K562 (cell line): ENCODE measurements at regions not wholly inside any gene's neighbourhood (a gene's known extent, or its start where the extent isn't known, plus 50 kb on each side); places are given as distances from the start of the nearest gene placed in this dataset.

Source experiments
- ATAC-seq: fragments of 200-7000 bp; cut with Tn5 transposase; 3 replicates; pipeline ENCODE4 v1.9.1; 2020; ENCODE audit warnings: moderate library complexity
- BruUV-seq: library from RNA; stranded (reverse); fragments of 400-500 nt; replicated peaks from 2 replicates; lab custom pipeline; 2021; lab: Mats Ljungman, UMichigan
- CTCF ChIA-PET: fragments of 300-600 bp; formaldehyde crosslinking; extraction: SDS; loops from one replicate; lab custom pipeline; 2021; ENCODE audit warnings: low intra/inter-chr PET ratio; lab: Yijun Ruan, JAX
- POLR2A ChIA-PET: fragments of 300-600, 350-650 bp; sonication (Branson Sonifier 250); formaldehyde crosslinking; extraction: SDS; loops from one replicate; lab custom pipeline; 2021; ENCODE audit warnings: antibody characterized with exemption, inconsistent platforms; lab: Yijun Ruan, JAX
- DNase-seq, 4 experiments: peaks; one replicate each; pipeline versions ENCODE4 v3.0.0 to v3.0.0-alpha.2; 2011 to 2018; ENCODE audit warnings: low spot score in 3 of 4, mixed read lengths in 3 of 4; ENCODE audit errors: extremely low read depth in 1 of 4
- FAIRE-seq: peaks from 2 replicates; lab custom pipeline; 2011; peaks lifted over from hg19 to GRCh38; lab: Jason Lieb, UNC
- H2AFZ ChIP-seq: 2 replicates; pipeline ENCODE4 v1.6.0; 2011; ENCODE audit warnings: low read depth, low read length, control low read depth, inconsistent platforms
- H3K27ac ChIP-seq: fragments of 200-600 bp; 3 replicates; pipeline ENCODE4 v1.8.0; 2011; ENCODE audit warnings: low read depth, mild to moderate bottlenecking, control low read depth, inconsistent platforms, low read length, moderate library complexity, mixed read lengths; ENCODE audit errors: extremely low read depth
- H3K27me3 ChIP-seq, 2 experiments: fragments of 300-600 bp in 1 of 2; 2 replicates in 1 of 2; 3 replicates in 1 of 2; pipeline versions ENCODE4 v1.6.0 to v1.8.0; 2011; ENCODE audit warnings: inconsistent platforms in 2 of 2, low read length in 2 of 2, mild to moderate bottlenecking in 1 of 2, mixed read lengths in 1 of 2, moderate library complexity in 1 of 2; ENCODE audit not compliant: control insufficient read depth in 2 of 2, insufficient read depth in 2 of 2
- H3K36me3 ChIP-seq: fragments of 300-600 bp; 3 replicates; pipeline ENCODE4 v1.8.0; 2011; ENCODE audit warnings: mild to moderate bottlenecking, low read length, inconsistent platforms; ENCODE audit not compliant: control insufficient read depth, insufficient read depth
- H3K4me1 ChIP-seq, 2 experiments: fragments of 200-600 bp in 1 of 2; replicated peaks in 1 of 2; 2 replicates in 1 of 2; 3 replicates in 1 of 2; pipeline versions ENCODE4 v1.5.1 to v1.8.0; 2011; ENCODE audit warnings: inconsistent platforms in 2 of 2, low read length in 2 of 2, mild to moderate bottlenecking in 1 of 2, mixed read lengths in 1 of 2, moderate library complexity in 1 of 2; ENCODE audit not compliant: control insufficient read depth in 2 of 2, insufficient read depth in 2 of 2
- H3K4me2 ChIP-seq: 2 replicates; pipeline ENCODE4 v1.6.1; 2011; ENCODE audit warnings: low read length, control low read depth, inconsistent platforms, mixed read lengths; ENCODE audit not compliant: insufficient read depth
- H3K4me3 ChIP-seq: fragments of 200-600 bp; sonication (generic), shearing (Covaris generic); 2 replicates; pipeline ENCODE4 v1.5.1; 2016; ENCODE audit warnings: control low read depth, inconsistent platforms
- H3K79me2 ChIP-seq: fragments of 200-600 bp; 3 replicates; pipeline ENCODE4 v1.8.0; 2011; ENCODE audit warnings: low read length, inconsistent platforms; ENCODE audit not compliant: control insufficient read depth, insufficient read depth
- H3K9ac ChIP-seq, 2 experiments: 2 replicates each; pipeline versions ENCODE4 v1.6.0 to v1.6.1; 2011; ENCODE audit warnings: low read depth in 2 of 2, low read length in 2 of 2, control low read depth in 1 of 2, inconsistent platforms in 1 of 2, mild to moderate bottlenecking in 1 of 2, mixed read lengths in 1 of 2; ENCODE audit not compliant: insufficient read depth in 1 of 2
- H3K9me1 ChIP-seq: one replicate; pipeline ENCODE4 v1.6.0; 2011; ENCODE audit warnings: inconsistent platforms, mild to moderate bottlenecking, low read length, moderate library complexity; ENCODE audit not compliant: control insufficient read depth, insufficient read depth
- H3K9me3 ChIP-seq: replicated peaks from 2 replicates; pipeline ENCODE4 v1.5.1; 2011; ENCODE audit warnings: low read depth, low read length, inconsistent platforms; ENCODE audit not compliant: control insufficient read depth, insufficient read depth
- H4K20me1 ChIP-seq: replicated peaks from 2 replicates; pipeline ENCODE4 v1.6.1; 2011; ENCODE audit warnings: low read length, inconsistent platforms, mixed read lengths; ENCODE audit not compliant: control insufficient read depth, insufficient read depth
- EGR1 ChIP-seq: fragments of 450-650 bp; conservative IDR thresholded peaks from 2 replicates; pipeline ENCODE4 v1.6.1; 2017; ENCODE audit warnings: mild to moderate bottlenecking
- GTF2E2 ChIP-seq: fragments of 200-800 bp; sonication (Bioruptor generic); IDR thresholded peaks from 2 replicates; pipeline ENCODE4 v1.6.1; 2016; ENCODE audit warnings: missing genetic modification characterization, missing compliant biosample characterization
- HDAC6 ChIP-seq: IDR thresholded peaks from 2 replicates; pipeline ENCODE4 v1.6.1; 2012; ENCODE audit warnings: low read depth, mild to moderate bottlenecking, control low read depth, inconsistent platforms, low read length, moderate library complexity
- HMG20B ChIP-seq: fragments of 250-450 bp; sonication (Bioruptor Pico); IDR thresholded peaks from 2 replicates; pipeline ENCODE4 v1.5.0; 2021; ENCODE audit warnings: mild to moderate bottlenecking
- KDM5B ChIP-seq: fragments of 200-600 bp; sonication (generic); IDR thresholded peaks from 2 replicates; pipeline ENCODE4 v1.6.1; 2012; ENCODE audit warnings: low read depth, mild to moderate bottlenecking, moderate library complexity, low read length, control low read depth, inconsistent platforms; ENCODE audit not compliant: insufficient replicate concordance
- NR1H2 ChIP-seq: sonication (generic); formaldehyde crosslinking; IDR thresholded peaks from 2 replicates; pipeline ENCODE4 v1.4.0; 2020; ENCODE audit warnings: mild to moderate bottlenecking, missing genetic modification reagents
- SMAD1 ChIP-seq: fragments of 150-350 bp; IDR thresholded peaks from 2 replicates; pipeline ENCODE4 v1.6.1; 2014; ENCODE audit warnings: low read length, low read depth; ENCODE audit not compliant: partially characterized antibody
- SMARCE1 ChIP-seq: fragments of 450-650 bp; IDR thresholded peaks from 2 replicates; pipeline ENCODE4 v1.7.1; 2016; ENCODE audit warnings: mild to moderate bottlenecking
- SRSF3 ChIP-seq: fragments of 200-400 bp; formaldehyde crosslinking; IDR thresholded peaks from 2 replicates; pipeline ENCODE4 v1.6.1; 2016; ENCODE audit warnings: mild to moderate bottlenecking, low read length, moderate library complexity; ENCODE audit not compliant: insufficient read depth
- ZNF239 ChIP-seq: fragments of 250-450 bp; sonication (Bioruptor Pico); IDR thresholded peaks from 2 replicates; pipeline ENCODE4 v1.4.0; 2020; ENCODE audit warnings: mild to moderate bottlenecking
- WGBS: fragments of 100-300 bp; shearing (Covaris generic); methylation state at CpG from one replicate; pipeline ENCODE4 v1.1.6; 2016; ENCODE audit warnings: low coverage, mixed read lengths; ENCODE audit not compliant: insufficient coverage; ENCODE audit errors: missing lambda C conversion rate; 5-methylcytosine and 5-hydroxymethylcytosine counted together
- in situ Hi-C: fragments of 300-500 bp; cut with MboI; formaldehyde crosslinking; loops from 4 replicates; pipeline ENCODE4 v1.15.0; 2018; ENCODE audit warnings: inconsistent platforms, mixed read lengths
- intact Hi-C: fragments of 100-400 bp; cut with micrococcal nuclease; formaldehyde crosslinking; loops from 2 replicates; pipeline ENCODE4 v1.14.2; 2022
- TF ChIP-seq, protein P1 (sequence below): fragments of 450-650 bp; formaldehyde crosslinking; IDR thresholded peaks from 2 replicates; pipeline ENCODE4 v1.4.0; 2020; ENCODE audit warnings: mild to moderate bottlenecking, moderate library complexity
- TF ChIP-seq, protein P2 (sequence below): fragments of 250-450 bp; sonication (Bioruptor Pico); IDR thresholded peaks from 2 replicates; pipeline ENCODE4 v1.8.0; 2022; ENCODE audit warnings: inconsistent platforms
- TF ChIP-seq, protein P3 (sequence below): fragments of 450-650 bp; IDR thresholded peaks from 2 replicates; pipeline ENCODE4 v1.6.1; 2018; ENCODE audit not compliant: partially characterized antibody
- TF ChIP-seq, protein P4 (sequence below): fragments of 450-650 bp; formaldehyde crosslinking; IDR thresholded peaks from 2 replicates; pipeline ENCODE4 v1.4.0; 2022; ENCODE audit warnings: missing genetic modification characterization

DNA sequence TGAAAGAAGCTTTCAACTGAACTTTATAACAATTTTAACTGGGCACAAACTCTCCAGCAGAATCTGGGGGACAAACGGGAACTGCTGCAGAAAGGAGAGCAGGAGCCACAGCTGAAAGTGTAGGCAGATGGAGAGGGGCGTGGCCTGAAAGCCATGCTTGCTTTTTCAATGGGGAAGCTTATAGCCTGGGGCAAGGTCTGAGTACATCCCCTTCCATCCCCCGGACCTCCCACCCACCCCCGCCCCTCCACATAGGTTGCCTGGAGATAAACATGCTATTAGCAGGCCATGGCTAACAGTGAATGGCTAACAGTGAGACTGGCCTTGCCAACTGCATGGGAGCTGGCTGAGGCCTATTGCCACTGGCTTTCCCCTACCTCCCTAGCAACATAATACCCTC lies 317.9 kb upstream of the TANK start:
- Histone ChIP-seq H3K4me1 (no peaks in the 10 kb centered on the region), H3K27ac (no peak overlapping the region), H2AFZ (no peak overlapping the region), H3K4me2 (no peak overlapping the region), H3K9ac (no peak overlapping the region), H3K79me2 (no peaks in the 10 kb centered on the region), H3K9me1 (no peaks in the 10 kb centered on the region), H3K9me3 (0 out of 2 replicates have a peak, but pooled peaks cover 5% of the 10 kb centered on the region), H3K27me3 (no peaks in the 10 kb centered on the region), H3K36me3 (no peaks in the 10 kb centered on the region), H3K4me3 (no peak overlapping the region), H4K20me1 (no peaks in the 10 kb centered on the region)
- DNase-seq, result no peak
- in situ Hi-C loops (no loop called here), intact Hi-C loops (no loop called here)
- BruUV-seq, result no TSS peak
- no peak for FAIRE-seq
- TF ChIP-seq EGR1, result no peak
- TF ChIP-seq, protein P1, sequence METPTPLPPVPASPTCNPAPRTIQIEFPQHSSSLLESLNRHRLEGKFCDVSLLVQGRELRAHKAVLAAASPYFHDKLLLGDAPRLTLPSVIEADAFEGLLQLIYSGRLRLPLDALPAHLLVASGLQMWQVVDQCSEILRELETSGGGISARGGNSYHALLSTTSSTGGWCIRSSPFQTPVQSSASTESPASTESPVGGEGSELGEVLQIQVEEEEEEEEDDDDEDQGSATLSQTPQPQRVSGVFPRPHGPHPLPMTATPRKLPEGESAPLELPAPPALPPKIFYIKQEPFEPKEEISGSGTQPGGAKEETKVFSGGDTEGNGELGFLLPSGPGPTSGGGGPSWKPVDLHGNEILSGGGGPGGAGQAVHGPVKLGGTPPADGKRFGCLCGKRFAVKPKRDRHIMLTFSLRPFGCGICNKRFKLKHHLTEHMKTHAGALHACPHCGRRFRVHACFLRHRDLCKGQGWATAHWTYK (CRISPR knock-in tag), result no peak
- TF ChIP-seq SMAD1, result no peak
- TF ChIP-seq HDAC6, result no peak
- no peak for TF ChIP-seq SRSF3
- TF ChIP-seq HMG20B (CRISPR knock-in tag), result no peak
- no peak for TF ChIP-seq NR1H2
- no peak for TF ChIP-seq KDM5B
- TF ChIP-seq, protein P2, sequence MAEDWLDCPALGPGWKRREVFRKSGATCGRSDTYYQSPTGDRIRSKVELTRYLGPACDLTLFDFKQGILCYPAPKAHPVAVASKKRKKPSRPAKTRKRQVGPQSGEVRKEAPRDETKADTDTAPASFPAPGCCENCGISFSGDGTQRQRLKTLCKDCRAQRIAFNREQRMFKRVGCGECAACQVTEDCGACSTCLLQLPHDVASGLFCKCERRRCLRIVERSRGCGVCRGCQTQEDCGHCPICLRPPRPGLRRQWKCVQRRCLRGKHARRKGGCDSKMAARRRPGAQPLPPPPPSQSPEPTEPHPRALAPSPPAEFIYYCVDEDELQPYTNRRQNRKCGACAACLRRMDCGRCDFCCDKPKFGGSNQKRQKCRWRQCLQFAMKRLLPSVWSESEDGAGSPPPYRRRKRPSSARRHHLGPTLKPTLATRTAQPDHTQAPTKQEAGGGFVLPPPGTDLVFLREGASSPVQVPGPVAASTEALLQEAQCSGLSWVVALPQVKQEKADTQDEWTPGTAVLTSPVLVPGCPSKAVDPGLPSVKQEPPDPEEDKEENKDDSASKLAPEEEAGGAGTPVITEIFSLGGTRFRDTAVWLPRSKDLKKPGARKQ (CRISPR knock-in tag), result no peak
- TF ChIP-seq, protein P3, sequence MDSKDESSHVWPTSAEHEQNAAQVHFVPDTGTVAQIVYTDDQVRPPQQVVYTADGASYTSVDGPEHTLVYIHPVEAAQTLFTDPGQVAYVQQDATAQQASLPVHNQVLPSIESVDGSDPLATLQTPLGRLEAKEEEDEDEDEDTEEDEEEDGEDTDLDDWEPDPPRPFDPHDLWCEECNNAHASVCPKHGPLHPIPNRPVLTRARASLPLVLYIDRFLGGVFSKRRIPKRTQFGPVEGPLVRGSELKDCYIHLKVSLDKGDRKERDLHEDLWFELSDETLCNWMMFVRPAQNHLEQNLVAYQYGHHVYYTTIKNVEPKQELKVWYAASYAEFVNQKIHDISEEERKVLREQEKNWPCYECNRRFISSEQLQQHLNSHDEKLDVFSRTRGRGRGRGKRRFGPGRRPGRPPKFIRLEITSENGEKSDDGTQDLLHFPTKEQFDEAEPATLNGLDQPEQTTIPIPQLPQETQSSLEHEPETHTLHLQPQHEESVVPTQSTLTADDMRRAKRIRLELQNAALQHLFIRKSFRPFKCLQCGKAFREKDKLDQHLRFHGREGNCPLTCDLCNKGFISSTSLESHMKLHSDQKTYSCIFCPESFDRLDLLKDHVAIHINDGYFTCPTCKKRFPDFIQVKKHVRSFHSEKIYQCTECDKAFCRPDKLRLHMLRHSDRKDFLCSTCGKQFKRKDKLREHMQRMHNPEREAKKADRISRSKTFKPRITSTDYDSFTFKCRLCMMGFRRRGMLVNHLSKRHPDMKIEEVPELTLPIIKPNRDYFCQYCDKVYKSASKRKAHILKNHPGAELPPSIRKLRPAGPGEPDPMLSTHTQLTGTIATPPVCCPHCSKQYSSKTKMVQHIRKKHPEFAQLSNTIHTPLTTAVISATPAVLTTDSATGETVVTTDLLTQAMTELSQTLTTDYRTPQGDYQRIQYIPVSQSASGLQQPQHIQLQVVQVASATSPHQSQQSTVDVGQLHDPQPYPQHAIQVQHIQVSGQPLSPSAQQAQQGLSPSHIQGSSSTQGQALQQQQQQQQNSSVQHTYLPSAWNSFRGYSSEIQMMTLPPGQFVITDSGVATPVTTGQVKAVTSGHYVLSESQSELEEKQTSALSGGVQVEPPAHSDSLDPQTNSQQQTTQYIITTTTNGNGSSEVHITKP, result no peak
- no peak for TF ChIP-seq ZNF239 (CRISPR knock-in tag)
- TF ChIP-seq, protein P4, sequence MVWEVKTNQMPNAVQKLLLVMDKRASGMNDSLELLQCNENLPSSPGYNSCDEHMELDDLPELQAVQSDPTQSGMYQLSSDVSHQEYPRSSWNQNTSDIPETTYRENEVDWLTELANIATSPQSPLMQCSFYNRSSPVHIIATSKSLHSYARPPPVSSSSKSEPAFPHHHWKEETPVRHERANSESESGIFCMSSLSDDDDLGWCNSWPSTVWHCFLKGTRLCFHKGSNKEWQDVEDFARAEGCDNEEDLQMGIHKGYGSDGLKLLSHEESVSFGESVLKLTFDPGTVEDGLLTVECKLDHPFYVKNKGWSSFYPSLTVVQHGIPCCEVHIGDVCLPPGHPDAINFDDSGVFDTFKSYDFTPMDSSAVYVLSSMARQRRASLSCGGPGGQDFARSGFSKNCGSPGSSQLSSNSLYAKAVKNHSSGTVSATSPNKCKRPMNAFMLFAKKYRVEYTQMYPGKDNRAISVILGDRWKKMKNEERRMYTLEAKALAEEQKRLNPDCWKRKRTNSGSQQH, result no peak
- no peak for TF ChIP-seq GTF2E2
- no peak for TF ChIP-seq SMARCE1
- CTCF ChIA-PET, result no interaction called here
- POLR2A ChIA-PET, result no interaction called here
- ATAC-seq, result no peak
- WGBS, result 0% methylated on average over 4 of the region's 4 CpGs
